Liver (tissue), 3 donors: ENCODE measurements at regions not wholly inside any gene's neighbourhood (a gene's known extent, or its start where the extent isn't known, plus 50 kb on each side); places are given as distances from the start of the nearest gene placed in this dataset.

Experiments
- CTCF ChIP-seq: fragments of 150-350 bp; IDR thresholded peaks from 2 replicates; pipeline ENCODE4 v1.5.1; 2017; ENCODE audit warnings: improper control_type of control experiment, low read depth, low read length; ENCODE audit not compliant: missing input control
- FOXA1 ChIP-seq: IDR thresholded peaks from 2 replicates; pipeline ENCODE4 v1.6.1; 2016; ENCODE audit warnings: antibody characterized with exemption
- GABPA ChIP-seq, 2 donors: IDR thresholded peaks in 1 of 2; conservative IDR thresholded peaks in 1 of 2; 2 replicates each; pipeline ENCODE4 v1.6.1; 2016; ENCODE audit warnings: antibody characterized with exemption in 2 of 2, mild to moderate bottlenecking in 1 of 2, moderate library complexity in 1 of 2
- HNF4A ChIP-seq, 2 donors: conservative IDR thresholded peaks; 2 replicates each; pipeline ENCODE4 v1.6.1; 2016; ENCODE audit warnings: antibody characterized with exemption in 2 of 2, mild to moderate bottlenecking in 2 of 2
- JUND ChIP-seq, 2 donors: IDR thresholded peaks; 2 replicates each; pipeline ENCODE4 v1.6.1; 2016; ENCODE audit warnings: antibody characterized with exemption in 2 of 2
- NR2F2 ChIP-seq: IDR thresholded peaks from 2 replicates; pipeline ENCODE4 v1.6.1; 2016; ENCODE audit warnings: antibody characterized with exemption
- RAD21 ChIP-seq, 2 donors: IDR thresholded peaks; 2 replicates each; pipeline ENCODE4 v1.6.1; 2016; ENCODE audit warnings: antibody characterized with exemption in 2 of 2, mild to moderate bottlenecking in 2 of 2
- REST ChIP-seq: IDR thresholded peaks from 2 replicates; pipeline ENCODE4 v1.6.1; 2016; ENCODE audit warnings: antibody characterized with exemption, mild to moderate bottlenecking
- SP1 ChIP-seq: IDR thresholded peaks from 2 replicates; pipeline ENCODE4 v1.6.1; 2018; ENCODE audit warnings: antibody characterized with exemption, mild to moderate bottlenecking
- TAF1 ChIP-seq: conservative IDR thresholded peaks from 2 replicates; pipeline ENCODE4 v1.6.1; 2016; ENCODE audit warnings: antibody characterized with exemption, mild to moderate bottlenecking
- YY1 ChIP-seq: IDR thresholded peaks from 2 replicates; pipeline ENCODE4 v1.6.1; 2016; ENCODE audit warnings: antibody characterized with exemption, mild to moderate bottlenecking
- ZBTB33 ChIP-seq: IDR thresholded peaks from 2 replicates; pipeline ENCODE4 v1.6.1; 2016; ENCODE audit warnings: antibody characterized with exemption
- TF ChIP-seq, protein P1 (sequence below): IDR thresholded peaks from 2 replicates; pipeline ENCODE4 v1.6.1; 2016; ENCODE audit warnings: antibody characterized with exemption
- donor health status: healthy.
- donor health status: healthy.

DNA sequence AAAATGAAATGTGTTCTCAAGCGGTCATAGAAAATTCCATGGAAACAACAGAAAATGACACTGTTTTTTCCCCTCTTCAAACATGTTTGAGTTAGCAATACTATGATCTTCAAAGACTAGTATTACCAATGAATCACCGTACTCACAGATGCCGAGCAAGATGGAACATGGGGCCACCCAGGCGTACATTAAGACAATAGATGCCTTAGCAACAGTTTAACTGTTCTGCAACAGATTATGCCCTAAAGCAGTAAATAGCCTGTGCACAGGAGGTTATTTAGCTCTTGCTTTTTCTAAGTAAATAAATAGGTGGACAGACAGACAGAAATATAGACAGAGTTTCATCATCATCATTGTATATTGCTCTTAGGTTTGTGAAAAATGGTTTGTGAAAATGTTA, 284.0 kb upstream of the DEFB112 start:
- no peak for TF ChIP-seq CTCF
- no peak for TF ChIP-seq YY1
- no peak for TF ChIP-seq ZBTB33
- no peak for TF ChIP-seq RAD21 (IDR thresholded peaks at IDR 0.05)
- TF ChIP-seq, protein P1, sequence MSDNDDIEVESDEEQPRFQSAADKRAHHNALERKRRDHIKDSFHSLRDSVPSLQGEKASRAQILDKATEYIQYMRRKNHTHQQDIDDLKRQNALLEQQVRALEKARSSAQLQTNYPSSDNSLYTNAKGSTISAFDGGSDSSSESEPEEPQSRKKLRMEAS = no peak
- TF ChIP-seq TAF1 = no peak
- TF ChIP-seq NR2F2 = no peak
- TF ChIP-seq GABPA (IDR thresholded peaks at IDR 0.05 in 1 of 2, conservative IDR thresholded peaks at IDR 0.05 in 1 of 2) = no peak
- TF ChIP-seq REST = no peak
- no peak for TF ChIP-seq JUND (IDR thresholded peaks at IDR 0.05)
- TF ChIP-seq SP1 = no peak
- no peak for TF ChIP-seq HNF4A (conservative IDR thresholded peaks at IDR 0.05)
- TF ChIP-seq FOXA1 = no peak
